ENCODE measurements at regions not wholly inside any gene's neighbourhood (a gene's known extent, or its start where the extent isn't known, plus 50 kb on each side); places are given as distances from the start of the nearest gene placed in this dataset.

- H3K4me1 ChIP-seq (ENCODE audit: control insufficient read depth in 2 of 2, insufficient read depth in 2 of 2, low read length in 1 of 2): no peaks in the 10 kb centered on the region
- H3K36me3 ChIP-seq (ENCODE audit: control insufficient read depth in 2 of 2, insufficient read depth in 2 of 2, low read length in 1 of 2): no peaks in the 10 kb centered on the region
- H3K9me3 ChIP-seq (ENCODE audit: control insufficient read depth in 2 of 2, insufficient read depth in 1 of 2, low read depth in 1 of 2, low read length in 1 of 2): peaks cover 2 to 7% of the 10 kb centered on the region in 2 donors
- H3K4me3 ChIP-seq (ENCODE audit: low read depth in 1 of 2, low read length in 2 of 2): no peak overlapping the region
- no peak overlapping the region for H3K27ac ChIP-seq (ENCODE audit: low read depth in 2 of 2, low read length in 1 of 2)
- WGBS, 2 donors: 84 to 85% methylated on average over 12 of the region's 12 CpGs
- no peaks in the 10 kb centered on the region for H3K27me3 ChIP-seq (ENCODE audit: control insufficient read depth in 1 of 2, insufficient read depth in 2 of 2, low read length in 2 of 2)
Measured at GRCh38 chr10:129253161-129253864, 213.7 kb upstream of the MGMT start.

DNA sequence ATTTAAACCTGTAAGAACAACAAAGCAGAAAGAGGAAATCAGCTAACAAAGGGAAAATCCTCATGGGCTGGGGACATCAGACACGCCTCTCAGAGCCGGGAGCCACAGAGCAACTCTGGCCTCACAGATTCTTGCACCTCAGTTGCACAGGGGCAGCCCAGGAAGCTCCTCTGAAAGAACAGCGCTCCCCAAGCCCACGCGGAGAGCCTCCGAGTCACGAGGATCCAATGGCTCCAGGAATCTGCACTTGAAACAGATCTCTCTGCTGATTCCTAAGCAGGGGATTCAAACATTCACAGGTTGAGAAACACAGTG, 213.2 kb upstream of the MGMT start:
- H3K27ac ChIP-seq (ENCODE audit: low read depth in 2 of 2, low read length in 1 of 2): no peak overlapping the region
- H3K9me3 ChIP-seq (ENCODE audit: control insufficient read depth in 2 of 2, insufficient read depth in 1 of 2, low read depth in 1 of 2, low read length in 1 of 2): peaks cover 2 to 7% of the 10 kb centered on the region in 2 donors
- 59 to 69% methylated on average over 7 of the region's 7 CpGs for WGBS, 2 donors
- no peaks in the 10 kb centered on the region for H3K36me3 ChIP-seq (ENCODE audit: control insufficient read depth in 2 of 2, insufficient read depth in 2 of 2, low read length in 1 of 2)
- H3K27me3 ChIP-seq (ENCODE audit: control insufficient read depth in 1 of 2, insufficient read depth in 2 of 2, low read length in 2 of 2): no peaks in the 10 kb centered on the region
- no peaks in the 10 kb centered on the region for H3K4me1 ChIP-seq (ENCODE audit: control insufficient read depth in 2 of 2, insufficient read depth in 2 of 2, low read length in 1 of 2)
- no peak overlapping the region for H3K4me3 ChIP-seq (ENCODE audit: low read depth in 1 of 2, low read length in 2 of 2)

GRCh38 chr10:129258283-129258923, 208.6 kb upstream of the MGMT start:
- Histone ChIP-seq H3K9me3 (ENCODE audit: control insufficient read depth in 2 of 2, insufficient read depth in 1 of 2, low read depth in 1 of 2, low read length in 1 of 2) (peaks cover 0 to 4% of the 10 kb centered on the region in 2 donors), H3K36me3 (ENCODE audit: control insufficient read depth in 2 of 2, insufficient read depth in 2 of 2, low read length in 1 of 2) (no peaks in the 10 kb centered on the region), H3K4me3 (ENCODE audit: low read depth in 1 of 2, low read length in 2 of 2) (no peak overlapping the region), H3K27ac (ENCODE audit: low read depth in 2 of 2, low read length in 1 of 2) (peak overlapping the region; percentile 18 to 34), H3K4me1 (ENCODE audit: control insufficient read depth in 2 of 2, insufficient read depth in 2 of 2, low read length in 1 of 2) (no peaks in the 10 kb centered on the region), H3K27me3 (ENCODE audit: control insufficient read depth in 1 of 2, insufficient read depth in 2 of 2, low read length in 2 of 2) (no peaks in the 10 kb centered on the region)
- WGBS, 2 donors: 53 to 61% methylated on average over 9 of the region's 9 CpGs

DNA sequence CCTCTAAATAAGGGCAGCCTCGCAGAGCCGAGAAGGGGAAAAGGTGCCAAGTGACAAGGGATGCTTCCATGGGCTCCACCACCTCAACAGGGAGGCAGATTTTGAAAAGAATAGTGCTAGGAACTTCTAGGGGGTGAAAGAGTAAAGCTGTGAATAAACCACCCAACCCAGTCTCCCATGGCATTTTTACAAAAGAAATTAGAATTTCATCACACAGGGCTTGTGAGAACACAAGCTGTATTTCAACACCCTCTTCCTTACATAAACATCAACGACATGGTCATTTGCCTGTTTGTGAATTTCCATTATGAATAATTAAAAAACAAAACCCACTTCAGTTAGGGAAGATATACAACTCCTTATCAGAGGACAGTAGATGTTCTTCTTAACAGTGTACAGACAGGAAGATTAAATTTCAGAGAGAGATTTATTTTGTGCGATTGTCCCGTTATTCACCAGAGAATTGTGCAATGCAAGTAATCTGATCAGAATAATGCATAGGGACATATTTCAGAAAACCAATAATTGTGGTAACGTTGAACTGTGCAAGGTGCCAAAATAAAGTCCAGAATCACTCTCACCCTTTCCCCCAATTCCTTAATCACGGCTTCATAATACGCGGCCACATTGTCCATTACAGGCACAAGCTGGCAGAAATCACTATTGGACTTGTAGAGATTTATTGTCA, 207.8 kb upstream of the MGMT start:
- Histone ChIP-seq H3K4me1 (ENCODE audit: control insufficient read depth in 2 of 2, insufficient read depth in 2 of 2, low read length in 1 of 2) (no peaks in the 10 kb centered on the region), H3K9me3 (ENCODE audit: control insufficient read depth in 2 of 2, insufficient read depth in 1 of 2, low read depth in 1 of 2, low read length in 1 of 2) (peaks cover 2 to 3% of the 10 kb centered on the region in 2 donors), H3K36me3 (ENCODE audit: control insufficient read depth in 2 of 2, insufficient read depth in 2 of 2, low read length in 1 of 2) (no peaks in the 10 kb centered on the region), H3K27me3 (ENCODE audit: control insufficient read depth in 1 of 2, insufficient read depth in 2 of 2, low read length in 2 of 2) (no peaks in the 10 kb centered on the region), H3K4me3 (ENCODE audit: low read depth in 1 of 2, low read length in 2 of 2) (no peak overlapping the region), H3K27ac (ENCODE audit: low read depth in 2 of 2, low read length in 1 of 2) (peak overlapping the region in 1 of 2 donors; percentile 34)
- 73 to 78% methylated on average over 9 of the region's 9 CpGs for WGBS, 2 donors

- Histone ChIP-seq H3K9me3 (ENCODE audit: control insufficient read depth in 2 of 2, insufficient read depth in 1 of 2, low read depth in 1 of 2, low read length in 1 of 2) (peaks cover 3% of the 10 kb centered on the region in 2 donors), H3K27me3 (ENCODE audit: control insufficient read depth in 1 of 2, insufficient read depth in 2 of 2, low read length in 2 of 2) (no peaks in the 10 kb centered on the region)
- 61% methylated on average over 8 of the region's 8 CpGs for WGBS, 2 donors
Measured at GRCh38 chr10:129272176-129272575, 194.9 kb upstream of the MGMT start.

GRCh38 chr10:129272866-129273650, 194.0 kb upstream of the MGMT start:
- Histone ChIP-seq H3K36me3 (ENCODE audit: control insufficient read depth in 2 of 2, insufficient read depth in 2 of 2, low read length in 1 of 2) (no peaks in the 10 kb centered on the region), H3K4me1 (ENCODE audit: control insufficient read depth in 2 of 2, insufficient read depth in 2 of 2, low read length in 1 of 2) (no peaks in the 10 kb centered on the region), H3K27me3 (ENCODE audit: control insufficient read depth in 1 of 2, insufficient read depth in 2 of 2, low read length in 2 of 2) (no peaks in the 10 kb centered on the region), H3K27ac (ENCODE audit: low read depth in 2 of 2, low read length in 1 of 2) (no peak overlapping the region), H3K4me3 (ENCODE audit: low read depth in 1 of 2, low read length in 2 of 2) (no peak overlapping the region), H3K9me3 (ENCODE audit: control insufficient read depth in 2 of 2, insufficient read depth in 1 of 2, low read depth in 1 of 2, low read length in 1 of 2) (peaks cover 6 to 7% of the 10 kb centered on the region in 2 donors)
- 86 to 89% methylated on average over 5 of the region's 5 CpGs for WGBS, 2 donors

More at GRCh38 chr10:129272176-129272575, 194.9 kb upstream of the MGMT start:
- Histone ChIP-seq H3K36me3 (ENCODE audit: control insufficient read depth in 2 of 2, insufficient read depth in 2 of 2, low read length in 1 of 2) (no peaks in the 10 kb centered on the region), H3K4me3 (ENCODE audit: low read depth in 1 of 2, low read length in 2 of 2) (no peak overlapping the region), H3K4me1 (ENCODE audit: control insufficient read depth in 2 of 2, insufficient read depth in 2 of 2, low read length in 1 of 2) (no peaks in the 10 kb centered on the region), H3K27ac (ENCODE audit: low read depth in 2 of 2, low read length in 1 of 2) (no peak overlapping the region)

DNA sequence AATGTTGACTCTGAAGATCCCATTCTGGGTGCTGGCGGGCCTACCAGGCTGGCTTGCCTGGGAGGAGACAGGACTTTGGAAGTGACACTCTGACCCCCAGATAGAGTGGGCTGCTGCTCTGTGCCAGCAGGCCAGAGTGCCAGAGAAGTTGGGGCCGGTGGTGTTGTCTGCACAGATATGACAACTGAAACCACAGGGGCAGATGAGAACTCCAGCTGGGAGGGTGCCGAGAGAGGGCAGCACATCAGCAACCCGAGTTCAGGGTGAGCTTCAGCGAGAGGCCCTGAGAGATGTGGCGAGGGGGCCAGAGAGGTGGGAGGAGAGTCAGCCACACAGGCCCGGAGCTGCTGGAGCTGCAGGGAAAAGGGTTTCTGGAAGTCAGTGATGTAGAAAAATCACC, 193.2 kb upstream of the MGMT start:
- no peaks in the 10 kb centered on the region for H3K36me3 ChIP-seq (ENCODE audit: control insufficient read depth in 2 of 2, insufficient read depth in 2 of 2, low read length in 1 of 2)
- 70 to 77% methylated on average over 7 of the region's 7 CpGs for WGBS, 2 donors

GRCh38 chr10:129274748-129275474, 192.1 kb upstream of the MGMT start:
- H3K9me3 ChIP-seq (ENCODE audit: control insufficient read depth in 2 of 2, insufficient read depth in 1 of 2, low read depth in 1 of 2, low read length in 1 of 2): peaks cover 3% of the 10 kb centered on the region in 2 donors
- H3K27ac ChIP-seq (ENCODE audit: low read depth in 2 of 2, low read length in 1 of 2): no peak overlapping the region
- 76% methylated on average over 10 of the region's 10 CpGs for WGBS, 2 donors
- H3K4me3 ChIP-seq (ENCODE audit: low read depth in 1 of 2, low read length in 2 of 2): no peak overlapping the region
- no peaks in the 10 kb centered on the region for H3K27me3 ChIP-seq (ENCODE audit: control insufficient read depth in 1 of 2, insufficient read depth in 2 of 2, low read length in 2 of 2)
- no peaks in the 10 kb centered on the region for H3K4me1 ChIP-seq (ENCODE audit: control insufficient read depth in 2 of 2, insufficient read depth in 2 of 2, low read length in 1 of 2)
- no peaks in the 10 kb centered on the region for H3K36me3 ChIP-seq (ENCODE audit: control insufficient read depth in 2 of 2, insufficient read depth in 2 of 2, low read length in 1 of 2)

More for the DNA sequence above, 193.2 kb upstream of the MGMT start:
- peaks cover 6 to 7% of the 10 kb centered on the region in 2 donors for H3K9me3 ChIP-seq (ENCODE audit: control insufficient read depth in 2 of 2, insufficient read depth in 1 of 2, low read depth in 1 of 2, low read length in 1 of 2)
- no peak overlapping the region for H3K27ac ChIP-seq (ENCODE audit: low read depth in 2 of 2, low read length in 1 of 2)
- no peaks in the 10 kb centered on the region for H3K4me1 ChIP-seq (ENCODE audit: control insufficient read depth in 2 of 2, insufficient read depth in 2 of 2, low read length in 1 of 2)
- H3K27me3 ChIP-seq (ENCODE audit: control insufficient read depth in 1 of 2, insufficient read depth in 2 of 2, low read length in 2 of 2): no peaks in the 10 kb centered on the region
- no peak overlapping the region for H3K4me3 ChIP-seq (ENCODE audit: low read depth in 1 of 2, low read length in 2 of 2)

DNA sequence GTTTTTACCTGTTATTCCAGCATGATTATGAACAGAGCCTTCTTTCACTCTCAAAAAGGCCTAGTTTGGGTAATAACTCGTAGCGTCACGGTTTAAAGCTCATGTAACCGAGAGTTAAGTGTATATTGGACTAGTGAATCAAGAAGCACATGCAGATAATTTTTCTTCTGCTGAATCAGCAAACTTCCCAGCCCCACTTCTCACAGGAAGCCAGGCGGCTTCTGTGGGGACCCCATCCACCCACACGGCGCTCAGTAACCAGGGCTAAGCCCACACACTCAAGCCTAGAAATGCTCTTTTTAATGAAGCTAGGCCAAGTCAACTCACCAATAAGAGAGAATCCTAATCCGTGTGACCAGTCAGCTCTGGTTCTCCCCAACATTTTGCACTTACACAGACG, 191.2 kb upstream of the MGMT start:
- no peaks in the 10 kb centered on the region for H3K27me3 ChIP-seq (ENCODE audit: control insufficient read depth in 1 of 2, insufficient read depth in 2 of 2, low read length in 2 of 2)
- no peaks in the 10 kb centered on the region for H3K4me1 ChIP-seq (ENCODE audit: control insufficient read depth in 2 of 2, insufficient read depth in 2 of 2, low read length in 1 of 2)
- peaks cover 3% of the 10 kb centered on the region in 2 donors for H3K9me3 ChIP-seq (ENCODE audit: control insufficient read depth in 2 of 2, insufficient read depth in 1 of 2, low read depth in 1 of 2, low read length in 1 of 2)
- WGBS, 2 donors: 81 to 82% methylated on average over 9 of the region's 9 CpGs
- H3K27ac ChIP-seq (ENCODE audit: low read depth in 2 of 2, low read length in 1 of 2): no peak overlapping the region
- no peaks in the 10 kb centered on the region for H3K36me3 ChIP-seq (ENCODE audit: control insufficient read depth in 2 of 2, insufficient read depth in 2 of 2, low read length in 1 of 2)
- H3K4me3 ChIP-seq (ENCODE audit: low read depth in 1 of 2, low read length in 2 of 2): no peak overlapping the region
